Ramos (cell line): ENCODE measurements at regions not wholly inside any gene's neighbourhood (a gene's known extent, or its start where the extent isn't known, plus 50 kb on each side); places are given as distances from the start of the nearest gene placed in this dataset.
"Not testable (repeated sequence)": the region's sequence is repeated elsewhere in the genome, so short reads cannot be mapped to it uniquely, and the experiment has no call there.

Source experiments
- in situ Hi-C: fragments of 300-500 bp; cut with MboI; formaldehyde crosslinking; loops from one replicate; pipeline ENCODE4 v1.14.3; 2022; ENCODE audit warnings: low sequenced_read_pairs; ENCODE audit not compliant: unreplicated experiment

GRCh38 chr15:81751816-81752545 lies 293.8 kb downstream of the MEX3B start:
- in situ Hi-C loops: no loop called here

DNA sequence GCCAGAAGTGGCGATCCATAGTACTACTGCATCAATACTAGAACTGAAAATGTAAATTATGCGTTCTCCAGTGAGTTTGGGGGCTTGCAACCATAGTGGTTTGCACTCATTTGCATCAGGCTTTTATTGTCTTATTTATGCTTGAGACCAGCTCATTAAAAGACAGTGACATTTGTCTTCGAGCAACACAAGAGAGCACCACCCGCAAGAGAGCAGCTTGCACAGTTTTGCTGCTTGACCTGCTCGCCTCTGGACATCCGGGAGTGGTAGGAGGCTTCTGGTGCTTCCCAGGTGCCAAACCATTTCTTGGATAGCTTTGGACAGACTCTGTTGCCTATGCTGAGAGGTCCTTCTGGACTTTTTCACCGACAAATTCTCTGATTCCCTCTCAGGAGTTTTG lies 294.6 kb downstream of the MEX3B start:
- in situ Hi-C loops: no loop called here

GRCh38 chr15:81749716-81750375 lies 296.0 kb downstream of the MEX3B start:
- in situ Hi-C loops: no loop called here

GRCh38 chr15:81747482-81747881 lies 298.3 kb downstream of the MEX3B start:
- in situ Hi-C loops: no loop called here

DNA sequence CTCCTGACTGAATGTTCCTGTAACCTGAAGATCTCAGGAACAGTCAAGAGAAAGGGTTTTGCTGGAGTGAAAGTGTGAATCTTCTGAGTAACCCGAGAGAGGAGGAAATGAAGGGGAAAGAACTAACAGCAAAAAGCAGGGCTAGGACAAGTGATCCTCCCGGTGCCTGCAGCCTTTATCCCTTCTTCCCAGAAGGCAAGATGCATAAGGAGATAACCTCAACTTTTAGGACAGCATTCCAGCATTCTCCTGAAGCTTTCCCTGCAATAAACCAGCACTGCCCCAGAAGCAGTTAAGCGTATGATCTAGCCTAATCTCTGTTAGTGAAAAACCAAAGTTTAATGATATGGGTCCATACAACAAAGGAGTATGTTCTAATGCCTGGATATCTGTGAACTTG lies 298.8 kb downstream of the MEX3B start:
- in situ Hi-C loops: no loop called here

DNA sequence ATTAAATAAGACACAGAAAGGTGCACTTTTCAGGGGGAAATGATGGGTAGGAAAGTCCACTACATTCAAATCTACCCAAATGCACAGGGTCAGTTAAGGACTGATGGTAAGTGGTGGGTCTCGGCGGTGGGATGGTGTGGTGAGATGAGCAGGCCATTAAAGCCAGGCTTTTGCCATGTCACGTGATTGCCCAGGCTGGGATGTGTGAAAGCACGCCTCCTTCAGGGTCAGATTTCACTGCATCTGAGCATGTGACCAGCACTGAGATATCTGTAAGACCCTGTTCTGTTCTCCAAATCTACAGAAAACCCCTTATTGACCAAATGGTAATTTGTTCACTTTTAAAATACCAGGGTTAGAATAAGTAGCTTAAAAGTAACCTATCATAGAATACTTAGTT lies 301.5 kb downstream of the MEX3B start:
- in situ Hi-C loops: no loop called here

DNA sequence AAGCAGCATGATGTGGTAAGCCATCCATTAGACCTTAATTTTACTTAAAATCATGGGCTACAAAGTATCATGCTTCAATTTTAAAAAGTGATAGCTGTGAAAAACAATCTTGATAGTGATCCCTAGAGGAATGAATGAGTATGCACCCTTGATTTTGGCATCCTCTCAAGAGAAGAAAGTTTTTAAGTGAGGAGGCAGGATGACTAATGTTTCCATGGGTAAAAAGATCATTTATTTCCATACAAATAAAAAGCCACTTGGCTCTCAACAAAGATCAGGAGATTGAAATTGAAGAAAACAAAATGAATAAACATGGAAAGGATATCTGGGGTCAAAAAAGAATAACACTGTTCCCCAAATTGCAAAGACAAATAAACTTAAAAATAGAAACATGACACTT lies 305.4 kb downstream of the MEX3B start:
- in situ Hi-C loops: no loop called here

- in situ Hi-C loops: no loop called here
These were observed 316.5 kb downstream of the MEX3B start for GRCh38 chr15:81729340-81729739.

- in situ Hi-C loops: no loop called here
These were observed 317.1 kb downstream of the MEX3B start for GRCh38 chr15:81728726-81729125.

GRCh38 chr15:81725590-81725989 lies 320.2 kb downstream of the MEX3B start:
- in situ Hi-C loops: no loop called here

GRCh38 chr15:81724536-81724935 lies 321.3 kb downstream of the MEX3B start:
- in situ Hi-C loops: no loop called here

DNA sequence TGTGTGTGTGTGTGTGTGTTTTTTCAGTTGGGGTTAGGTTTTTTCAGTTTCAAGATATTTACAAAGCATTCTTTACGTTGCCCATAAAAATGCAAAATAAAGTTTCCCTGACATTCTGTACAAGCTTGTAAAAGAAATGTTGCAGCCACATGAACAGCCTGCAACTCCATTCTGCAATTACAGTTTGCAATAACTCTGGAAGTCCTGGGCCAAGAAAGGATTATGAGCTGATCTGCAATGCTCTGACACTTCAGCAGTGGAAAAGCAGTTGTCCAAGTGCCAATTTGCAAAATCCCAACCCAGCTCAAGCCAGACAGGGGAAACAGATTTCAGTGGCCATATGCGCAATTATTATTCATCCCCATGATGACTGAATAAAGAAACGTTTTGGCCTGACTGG lies 322.1 kb downstream of the MEX3B start:
- in situ Hi-C loops: no loop called here

- in situ Hi-C loops: no loop called here
These were observed 322.6 kb downstream of the MEX3B start for GRCh38 chr15:81723113-81723651.

GRCh38 chr15:81716468-81716867 lies 329.4 kb downstream of the MEX3B start:
- in situ Hi-C loops: not testable (repeated sequence)

DNA sequence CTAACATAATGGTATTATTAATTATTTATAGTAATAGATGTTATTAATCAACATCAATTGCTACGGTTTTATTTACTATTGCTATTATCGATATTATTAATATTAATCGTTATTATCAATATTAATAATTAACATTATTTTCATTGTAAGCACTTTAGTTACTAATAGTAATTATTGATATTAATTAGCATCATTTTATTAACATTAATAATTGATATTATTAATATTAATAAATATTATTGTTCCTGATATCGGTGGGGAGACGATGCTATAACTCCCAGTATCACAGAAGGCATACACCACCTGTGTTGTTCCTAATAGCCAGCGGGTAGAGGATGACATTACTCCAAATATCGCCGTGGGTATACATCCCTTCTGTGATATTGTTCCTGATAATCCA lies 335.5 kb downstream of the MEX3B start:
- in situ Hi-C loops: no loop called here

- in situ Hi-C loops: not testable (repeated sequence)
These were observed 332.9 kb upstream of the TMC3 start for GRCh38 chr15:81706816-81707346.

- in situ Hi-C loops: not testable (repeated sequence)
These were observed 331.7 kb upstream of the TMC3 start for GRCh38 chr15:81705727-81706126.

- in situ Hi-C loops: no loop called here
These were observed 312.0 kb upstream of the TMC3 start for GRCh38 chr15:81686021-81686420.

- in situ Hi-C loops: no loop called here
These were observed 311.2 kb upstream of the TMC3 start for GRCh38 chr15:81685237-81685636.

DNA sequence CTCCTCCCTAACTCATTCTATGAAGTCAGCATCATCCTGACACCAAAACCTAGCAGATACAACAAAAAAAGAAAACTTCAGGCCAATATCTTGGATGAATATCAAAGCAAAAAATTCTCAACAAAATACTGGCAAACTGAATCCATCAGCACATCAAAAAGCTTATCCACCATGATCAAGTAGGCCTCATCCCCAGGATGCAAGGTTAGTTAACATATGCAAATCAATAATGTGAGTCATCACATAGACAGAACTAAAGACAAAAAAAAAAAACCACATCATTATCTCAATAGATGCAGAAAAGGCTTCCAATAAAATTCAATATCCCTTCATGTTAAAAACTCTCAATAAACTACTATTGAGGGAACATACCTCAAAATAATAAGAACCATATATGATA lies 306.8 kb upstream of the TMC3 start:
- in situ Hi-C loops: no loop called here

GRCh38 chr15:81666839-81667238 lies 292.8 kb upstream of the TMC3 start:
- in situ Hi-C loops: no loop called here
